ENCODE measurements at regions not wholly inside any gene's neighbourhood (a gene's known extent, or its start where the extent isn't known, plus 50 kb on each side); places are given as distances from the start of the nearest gene placed in this dataset.
"Not testable (repeated sequence)": the region's sequence is repeated elsewhere in the genome, so short reads cannot be mapped to it uniquely, and the experiment has no call there.

DNA sequence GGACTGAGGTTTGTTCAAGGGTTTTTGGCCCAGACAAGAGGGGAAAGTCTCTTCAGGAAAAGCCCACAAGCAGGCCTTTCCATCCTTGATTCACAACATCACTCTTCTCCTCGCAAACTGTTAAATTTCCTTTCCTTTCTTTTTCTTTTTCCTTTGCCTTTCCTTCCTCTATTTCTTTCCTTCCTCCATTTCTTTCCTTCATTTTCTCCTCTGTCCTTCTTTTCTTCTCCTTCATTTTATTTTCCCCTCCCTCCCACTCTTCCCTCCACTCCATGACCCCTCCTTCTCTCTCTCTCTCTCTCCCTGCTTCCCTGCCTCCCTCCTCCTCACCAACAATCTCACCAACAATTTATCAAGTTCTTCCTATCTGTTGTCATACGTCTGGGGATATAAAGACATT, 89.1 kb downstream of the FAM72B start:
- H3K27me3 ChIP-seq (ENCODE audit: insufficient read depth, insufficient read length); H3K4me3 ChIP-seq (ENCODE audit: insufficient read length, low read depth); H3K4me1 ChIP-seq (ENCODE audit: insufficient read depth, insufficient read length); H3K9ac ChIP-seq (ENCODE audit: insufficient read length, low read depth); H3K9me3 ChIP-seq (ENCODE audit: insufficient read depth, low read length); H3K36me3 ChIP-seq (ENCODE audit: insufficient read depth, insufficient read length, low read length); DNase-seq (ENCODE audit: low read depth, low spot score): not testable (repeated sequence)

DNA sequence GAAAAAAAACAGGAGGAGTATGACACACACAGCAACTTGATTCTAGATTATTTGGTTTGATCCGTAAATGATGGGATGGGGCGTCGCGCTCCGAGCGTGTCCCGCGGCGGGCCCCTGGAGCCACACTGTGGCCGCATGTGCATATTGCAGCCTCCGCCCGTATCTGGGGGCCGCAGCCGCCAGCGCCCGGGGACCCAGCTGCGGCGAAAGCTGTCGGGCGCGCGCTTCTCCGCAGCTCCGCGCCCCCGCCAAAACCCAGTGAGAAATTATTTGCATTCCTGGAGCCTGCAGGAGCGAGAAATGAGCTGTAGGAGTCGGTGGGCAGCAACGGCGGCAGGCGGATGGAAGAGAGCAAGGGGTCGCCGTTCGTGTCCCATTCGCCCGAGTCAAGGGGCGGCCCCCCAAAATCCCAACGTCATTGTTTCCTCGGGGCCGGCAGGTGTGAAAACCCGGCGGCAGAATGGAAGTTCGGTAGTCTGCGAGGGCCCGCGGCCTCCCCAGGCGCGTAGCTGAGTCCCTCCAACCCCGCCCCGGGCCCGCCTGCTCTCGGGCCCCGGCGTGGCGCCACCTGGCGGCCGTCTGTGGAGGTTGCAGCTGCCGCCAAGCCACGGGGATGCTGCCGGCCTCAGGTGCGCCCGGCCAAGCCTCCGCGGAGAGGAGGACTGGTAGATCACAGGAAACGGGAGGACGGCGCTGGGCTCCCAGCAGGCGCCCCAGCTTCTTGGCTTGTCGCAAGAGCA, 86.8 kb downstream of the FAM72B start:
- DNase-seq (ENCODE audit: low read depth, low spot score) = peak; percentile 70
- H3K9ac ChIP-seq (ENCODE audit: insufficient read length, low read depth); H3K4me3 ChIP-seq (ENCODE audit: insufficient read length, low read depth); H3K27me3 ChIP-seq (ENCODE audit: insufficient read depth, insufficient read length); H3K36me3 ChIP-seq (ENCODE audit: insufficient read depth, insufficient read length, low read length); H3K4me1 ChIP-seq (ENCODE audit: insufficient read depth, insufficient read length); H3K9me3 ChIP-seq (ENCODE audit: insufficient read depth, low read length): not testable (repeated sequence)

- not testable (repeated sequence) for H3K27me3 ChIP-seq (ENCODE audit: insufficient read depth, insufficient read length); H3K36me3 ChIP-seq (ENCODE audit: insufficient read depth, insufficient read length, low read length); H3K9ac ChIP-seq (ENCODE audit: insufficient read length, low read depth); H3K4me1 ChIP-seq (ENCODE audit: insufficient read depth, insufficient read length); DNase-seq (ENCODE audit: low read depth, low spot score); H3K9me3 ChIP-seq (ENCODE audit: insufficient read depth, low read length)
- H3K4me3 ChIP-seq (ENCODE audit: insufficient read length, low read depth) = peak overlapping the region; percentile 34
Observed at GRCh38 chr1:121097867-121098215, 86.3 kb downstream of the FAM72B start.

GRCh38 chr1:121109025-121109424, 75.1 kb downstream of the FAM72B start:
- not testable (repeated sequence) for H3K27me3 ChIP-seq (ENCODE audit: insufficient read depth, insufficient read length); DNase-seq (ENCODE audit: low read depth, low spot score); H3K4me3 ChIP-seq (ENCODE audit: insufficient read length, low read depth); H3K4me1 ChIP-seq (ENCODE audit: insufficient read depth, insufficient read length); H3K36me3 ChIP-seq (ENCODE audit: insufficient read depth, insufficient read length, low read length); H3K9me3 ChIP-seq (ENCODE audit: insufficient read depth, low read length); H3K9ac ChIP-seq (ENCODE audit: insufficient read length, low read depth)

GRCh38 chr1:121116522-121117297, 67.4 kb downstream of the FAM72B start:
- not testable (repeated sequence) for H3K36me3 ChIP-seq (ENCODE audit: insufficient read depth, insufficient read length, low read length); H3K4me1 ChIP-seq (ENCODE audit: insufficient read depth, insufficient read length); H3K4me3 ChIP-seq (ENCODE audit: insufficient read length, low read depth); H3K9ac ChIP-seq (ENCODE audit: insufficient read length, low read depth); DNase-seq (ENCODE audit: low read depth, low spot score); H3K9me3 ChIP-seq (ENCODE audit: insufficient read depth, low read length); H3K27me3 ChIP-seq (ENCODE audit: insufficient read depth, insufficient read length)

DNA sequence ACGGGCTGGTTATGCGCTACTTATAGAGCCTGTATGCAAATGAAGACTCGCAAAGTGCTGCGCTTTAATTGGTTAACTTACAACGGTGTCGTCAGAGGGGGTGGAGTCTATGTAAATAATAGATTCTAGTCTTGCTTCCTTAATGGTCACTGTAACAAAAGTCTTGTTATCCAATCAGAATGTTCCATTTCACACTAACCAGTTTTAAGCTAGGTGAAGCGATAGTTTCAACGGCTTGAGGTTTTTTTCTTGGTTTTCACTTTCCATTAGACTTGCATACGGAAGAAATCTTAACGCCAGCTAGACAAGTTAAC, 66.9 kb downstream of the FAM72B start:
- H3K4me3 ChIP-seq (ENCODE audit: insufficient read length, low read depth) = not testable (repeated sequence)

DNA sequence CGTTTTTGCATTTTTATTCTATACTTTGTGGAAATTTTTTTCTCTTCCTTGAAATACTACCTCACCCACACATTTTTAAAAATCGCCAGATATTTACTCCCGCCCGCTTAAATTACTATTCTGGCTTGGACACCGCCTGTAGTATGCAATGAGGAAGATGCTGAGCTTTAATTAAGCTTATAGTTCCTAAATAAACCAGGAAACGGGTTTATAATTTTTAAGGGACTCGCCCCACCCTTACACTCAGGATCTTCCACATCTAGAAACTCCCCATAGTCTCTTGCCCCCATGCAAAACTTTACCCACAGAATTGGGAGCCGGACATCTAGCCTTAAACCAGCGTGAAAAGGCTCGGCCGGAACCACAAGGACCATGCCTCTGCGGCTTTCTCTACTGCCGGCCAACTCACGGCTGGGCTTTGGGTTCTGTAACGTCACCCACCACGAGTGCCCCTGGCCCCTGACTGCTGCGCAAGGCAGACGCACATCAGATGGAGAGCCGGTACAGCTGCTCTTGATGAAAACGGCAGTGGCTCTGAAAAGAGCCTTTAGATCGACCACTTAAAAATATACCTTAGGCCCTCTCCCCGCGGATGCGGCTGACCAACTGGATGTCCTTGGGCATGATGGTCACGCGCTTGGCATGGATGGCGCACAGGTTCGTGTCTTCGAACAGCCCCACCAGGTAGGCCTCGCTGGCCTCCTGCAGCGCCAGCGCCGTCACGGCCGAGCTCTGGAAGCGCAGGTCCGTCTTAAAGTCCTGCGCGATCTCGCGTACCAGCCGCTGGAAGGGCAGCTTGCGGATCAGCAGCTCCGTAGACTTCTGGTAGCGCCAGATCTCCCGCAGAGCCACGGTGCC, 66.3 kb downstream of the FAM72B start:
- not testable (repeated sequence) for DNase-seq (ENCODE audit: low read depth, low spot score); H3K4me3 ChIP-seq (ENCODE audit: insufficient read length, low read depth); H3K9ac ChIP-seq (ENCODE audit: insufficient read length, low read depth)

More for the DNA sequence above, 66.9 kb downstream of the FAM72B start:
- H3K4me1 ChIP-seq (ENCODE audit: insufficient read depth, insufficient read length); H3K27me3 ChIP-seq (ENCODE audit: insufficient read depth, insufficient read length); H3K36me3 ChIP-seq (ENCODE audit: insufficient read depth, insufficient read length, low read length); H3K9me3 ChIP-seq (ENCODE audit: insufficient read depth, low read length); DNase-seq (ENCODE audit: low read depth, low spot score); H3K9ac ChIP-seq (ENCODE audit: insufficient read length, low read depth): not testable (repeated sequence)

More for the DNA sequence above, 66.3 kb downstream of the FAM72B start:
- H3K9me3 ChIP-seq (ENCODE audit: insufficient read depth, low read length); H3K36me3 ChIP-seq (ENCODE audit: insufficient read depth, insufficient read length, low read length); H3K27me3 ChIP-seq (ENCODE audit: insufficient read depth, insufficient read length); H3K4me1 ChIP-seq (ENCODE audit: insufficient read depth, insufficient read length): not testable (repeated sequence)

All from NT2/D1 (cell line).